GM18520 (cell line): ENCODE measurements at regions not wholly inside any gene's neighbourhood (a gene's known extent, or its start where the extent isn't known, plus 50 kb on each side); places are given as distances from the start of the nearest gene placed in this dataset.

ENCODE experiments used
- ATAC-seq: cut with Tn5 transposase; IDR thresholded peaks from one replicate; pipeline ENCODE4 v1.9.1; 2021; ENCODE audit not compliant: unreplicated experiment

GRCh38 chr6:22878706-22879105 is 309.3 kb downstream of the HDGFL1 start:
- no peak for ATAC-seq

GRCh38 chr6:22880686-22881433 is 311.5 kb downstream of the HDGFL1 start:
- ATAC-seq: no peak

GRCh38 chr6:22882581-22882980 is 313.2 kb downstream of the HDGFL1 start:
- ATAC-seq: no peak

GRCh38 chr6:22883061-22883717 is 313.8 kb downstream of the HDGFL1 start:
- ATAC-seq: no peak

- no peak for ATAC-seq
Measured at GRCh38 chr6:22884456-22884855, 315.1 kb downstream of the HDGFL1 start.

- no peak for ATAC-seq
Measured at GRCh38 chr6:22886650-22887581, 317.6 kb downstream of the HDGFL1 start.

GRCh38 chr6:22888163-22888752 is 318.9 kb downstream of the HDGFL1 start:
- no peak for ATAC-seq

- ATAC-seq: no peak
Measured at GRCh38 chr6:22891934-22892333, 322.6 kb downstream of the HDGFL1 start.

- no peak for ATAC-seq
Measured at GRCh38 chr6:22892452-22892851, 323.1 kb downstream of the HDGFL1 start.

GRCh38 chr6:22896696-22897095 is 327.3 kb downstream of the HDGFL1 start:
- ATAC-seq: no peak

GRCh38 chr6:22899426-22899825 is 330.1 kb downstream of the HDGFL1 start:
- ATAC-seq: no peak

GRCh38 chr6:22903826-22904225 is 334.5 kb downstream of the HDGFL1 start:
- ATAC-seq: no peak

GRCh38 chr6:22904431-22904830 is 335.1 kb downstream of the HDGFL1 start:
- no peak for ATAC-seq

- ATAC-seq: no peak
Measured at GRCh38 chr6:22906091-22906549, 336.8 kb downstream of the HDGFL1 start.

- no peak for ATAC-seq
Measured at GRCh38 chr6:22907085-22907484, 337.7 kb downstream of the HDGFL1 start.

GRCh38 chr6:22910370-22910769 is 341.0 kb downstream of the HDGFL1 start:
- ATAC-seq: no peak

- ATAC-seq: no peak
Measured at GRCh38 chr6:22913612-22914011, 344.2 kb downstream of the HDGFL1 start.

- ATAC-seq: no peak
Measured at GRCh38 chr6:22917344-22917743, 348.0 kb downstream of the HDGFL1 start.

- ATAC-seq: no peak
Measured at GRCh38 chr6:22921828-22922227, 352.5 kb downstream of the HDGFL1 start.

GRCh38 chr6:22925304-22925835 is 356.0 kb downstream of the HDGFL1 start:
- no peak for ATAC-seq
